GM18505 (cell line): ENCODE measurements at regions not wholly inside any gene's neighbourhood (a gene's known extent, or its start where the extent isn't known, plus 50 kb on each side); places are given as distances from the start of the nearest gene placed in this dataset.

Experiments used
- ATAC-seq: cut with Tn5 transposase; IDR thresholded peaks from one replicate; pipeline ENCODE4 v1.9.1; 2021; ENCODE audit not compliant: unreplicated experiment
- POLR2A ChIP-seq: IDR thresholded peaks from 4 replicates; pipeline ENCODE4 v1.6.1; 2011; ENCODE audit warnings: borderline replicate concordance; ENCODE audit not compliant: insufficient read depth, insufficient read length; ENCODE audit errors: extremely low read depth

- no peak for TF ChIP-seq POLR2A
- no peak for ATAC-seq
Measured at GRCh38 chr6:133637874-133638273, 251.0 kb upstream of the TCF21 start.

GRCh38 chr6:133641104-133641503 lies 247.8 kb upstream of the TCF21 start:
- ATAC-seq, result no peak
- no peak for TF ChIP-seq POLR2A

DNA sequence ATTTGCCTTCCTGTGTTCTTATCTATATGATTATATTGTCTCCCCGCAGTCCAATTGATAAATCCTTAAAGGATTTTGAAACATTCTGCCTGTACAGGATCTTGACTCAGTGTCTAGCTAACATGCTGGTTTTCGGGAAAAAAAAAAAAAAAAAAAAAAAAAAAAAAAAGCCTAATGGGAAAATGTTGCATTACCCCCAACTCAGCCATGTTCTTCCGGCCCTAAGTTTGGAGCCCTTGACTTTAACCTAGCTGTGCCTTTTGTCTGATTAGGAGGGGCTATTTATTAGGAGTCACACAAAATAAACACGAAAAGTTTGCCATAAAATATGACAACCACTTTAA lies 244.4 kb upstream of the TCF21 start:
- TF ChIP-seq POLR2A, result no peak
- ATAC-seq, result no peak

- no peak for TF ChIP-seq POLR2A
- no peak for ATAC-seq
Measured at GRCh38 chr6:133644892-133645619, 243.9 kb upstream of the TCF21 start.

- ATAC-seq, result no peak
- TF ChIP-seq POLR2A, result no peak
Measured at GRCh38 chr6:133645966-133646740, 242.8 kb upstream of the TCF21 start.

- ATAC-seq, result no peak
- TF ChIP-seq POLR2A, result no peak
Measured at GRCh38 chr6:133648581-133648980, 240.3 kb upstream of the TCF21 start.

DNA sequence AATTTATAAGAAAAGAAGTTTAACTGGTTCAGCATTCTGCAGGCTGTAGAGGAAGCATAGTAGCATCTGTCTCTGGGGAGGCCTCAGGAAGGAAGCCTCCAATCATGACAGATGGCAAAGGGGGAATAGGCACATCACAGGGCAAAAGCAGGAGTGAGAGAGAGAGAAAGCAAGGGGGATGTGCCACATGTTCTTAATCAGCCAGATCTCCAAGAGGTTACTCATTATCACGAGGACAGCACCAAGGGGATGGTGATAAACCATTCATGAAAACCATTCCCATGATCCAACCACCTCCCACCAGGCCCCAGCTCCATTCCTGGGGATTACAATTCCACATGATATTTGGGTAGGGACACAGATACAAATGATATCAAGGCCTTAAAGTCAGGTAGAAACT lies 217.5 kb upstream of the TCF21 start:
- TF ChIP-seq POLR2A, result no peak
- no peak for ATAC-seq

- TF ChIP-seq POLR2A, result no peak
- ATAC-seq, result no peak
Measured at GRCh38 chr6:133673056-133673455, 215.9 kb upstream of the TCF21 start.

DNA sequence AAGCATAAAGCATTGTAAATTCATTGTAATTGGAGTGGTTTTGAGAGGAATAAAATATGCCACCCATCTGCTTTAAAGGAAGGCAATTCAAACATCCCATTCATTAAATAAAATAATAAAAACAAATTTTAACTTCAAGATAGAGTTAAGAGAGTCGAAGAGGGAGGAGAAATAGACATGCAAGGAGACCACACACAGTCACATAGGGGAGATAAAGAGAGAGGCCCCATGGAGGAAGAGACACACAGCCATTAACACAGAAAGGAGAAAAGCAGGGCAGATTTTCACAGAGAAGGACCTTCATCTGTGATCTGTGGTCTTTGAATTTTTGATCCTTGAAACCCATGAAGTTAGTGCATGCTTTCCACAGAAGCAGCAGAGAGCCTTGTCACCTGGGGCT lies 214.3 kb upstream of the TCF21 start:
- TF ChIP-seq POLR2A, result no peak
- no peak for ATAC-seq

DNA sequence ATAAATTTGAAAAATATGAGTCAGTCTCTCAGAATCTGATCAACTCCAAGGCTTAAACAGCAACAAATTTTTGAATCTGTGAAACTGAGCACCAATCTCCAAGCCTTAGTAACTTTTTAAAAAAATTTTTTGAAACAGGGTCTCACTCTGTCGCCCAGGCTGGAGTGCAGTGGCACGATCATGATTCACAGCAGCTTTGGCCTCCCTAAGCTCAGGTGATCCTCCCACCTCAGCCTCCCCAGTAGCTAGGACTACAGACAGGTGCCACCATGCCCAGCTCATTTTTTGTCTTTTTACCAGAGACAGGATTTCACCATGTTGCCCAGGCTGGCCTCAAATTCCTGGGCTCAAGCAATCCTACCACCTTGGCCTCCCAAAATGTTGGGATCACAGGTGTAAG lies 207.9 kb upstream of the TCF21 start:
- TF ChIP-seq POLR2A, result no peak
- no peak for ATAC-seq

GRCh38 chr6:133681891-133682290 lies 207.0 kb upstream of the TCF21 start:
- no peak for TF ChIP-seq POLR2A
- no peak for ATAC-seq

- no peak for TF ChIP-seq POLR2A
- no peak for ATAC-seq
Measured at GRCh38 chr6:133682506-133683307, 206.2 kb upstream of the TCF21 start.

DNA sequence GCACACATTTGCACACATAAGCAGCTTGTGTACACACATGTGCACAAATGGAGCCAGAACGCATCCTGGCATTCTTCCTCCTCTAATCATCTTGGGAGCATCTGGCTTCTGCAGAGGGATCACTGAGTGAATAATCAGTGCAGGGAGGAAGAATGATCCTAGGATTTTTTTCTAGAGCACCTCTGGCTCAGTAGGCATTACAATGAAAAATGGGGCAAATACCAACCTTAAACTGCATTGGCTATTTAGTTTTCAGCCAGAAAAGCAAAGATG lies 205.7 kb upstream of the TCF21 start:
- no peak for TF ChIP-seq POLR2A
- ATAC-seq, result no peak

GRCh38 chr6:133683606-133684005 lies 205.3 kb upstream of the TCF21 start:
- no peak for TF ChIP-seq POLR2A
- ATAC-seq, result no peak
